Activated CD4-positive, alpha-beta memory T cell treated with anti-CD3 and anti-CD28 coated beads for 36 hours (primary cell): ENCODE measurements at regions not wholly inside any gene's neighbourhood (a gene's known extent, or its start where the extent isn't known, plus 50 kb on each side); places are given as distances from the start of the nearest gene placed in this dataset.

Experiments
- CTCF ChIA-PET: fragments of 350-600 bp; sonication (Branson Sonifier 250); formaldehyde crosslinking; loops from one replicate; lab custom pipeline; 2021; ENCODE audit warnings: antibody characterized with exemption, inconsistent platforms; lab: Charles Lee
- POLR2A ChIA-PET: fragments of 350-600 bp; sonication (Branson Sonifier 250); formaldehyde crosslinking; loops from one replicate; lab custom pipeline; 2021; ENCODE audit warnings: antibody characterized with exemption; lab: Charles Lee
- DNase-seq: peaks from one replicate; pipeline ENCODE4 v3.0.0-alpha.2; 2020
- H3K27ac Mint-ChIP-seq: one replicate; pipeline ENCODE4 v1.8.0; 2021; ENCODE audit warnings: mixed read lengths
- H3K27me3 Mint-ChIP-seq: one replicate; pipeline ENCODE4 v1.8.0; 2021; ENCODE audit warnings: mixed read lengths
- H3K36me3 Mint-ChIP-seq: one replicate; pipeline ENCODE4 v1.8.0; 2021; ENCODE audit warnings: mixed read lengths
- H3K4me1 Mint-ChIP-seq: one replicate; pipeline ENCODE4 v1.8.0; 2021; ENCODE audit warnings: low read depth, mixed read lengths
- H3K4me3 Mint-ChIP-seq: one replicate; pipeline ENCODE4 v1.8.0; 2021; ENCODE audit warnings: mild to moderate bottlenecking, mixed read lengths
- H3K9me3 Mint-ChIP-seq: one replicate; pipeline ENCODE4 v1.8.0; 2021; ENCODE audit warnings: mixed read lengths
- intact Hi-C: fragments of 100-400 bp; cut with micrococcal nuclease; formaldehyde crosslinking; loops from one replicate; pipeline ENCODE4 v1.15.1; 2023

- Mint-ChIP-seq H3K27me3 (no peaks in the 10 kb centered on the region), H3K36me3 (no peaks in the 10 kb centered on the region), H3K4me3 (no peak overlapping the region), H3K27ac (no peak overlapping the region), H3K4me1 (no peaks in the 10 kb centered on the region), H3K9me3 (no peaks in the 10 kb centered on the region)
- POLR2A ChIA-PET: no interaction called here
- intact Hi-C loops: no loop called here
- CTCF ChIA-PET: no interaction called here
- DNase-seq: no peak
Measured at GRCh38 chr5:97914483-97914882, 731.4 kb upstream of the RIOK2 start.

DNA sequence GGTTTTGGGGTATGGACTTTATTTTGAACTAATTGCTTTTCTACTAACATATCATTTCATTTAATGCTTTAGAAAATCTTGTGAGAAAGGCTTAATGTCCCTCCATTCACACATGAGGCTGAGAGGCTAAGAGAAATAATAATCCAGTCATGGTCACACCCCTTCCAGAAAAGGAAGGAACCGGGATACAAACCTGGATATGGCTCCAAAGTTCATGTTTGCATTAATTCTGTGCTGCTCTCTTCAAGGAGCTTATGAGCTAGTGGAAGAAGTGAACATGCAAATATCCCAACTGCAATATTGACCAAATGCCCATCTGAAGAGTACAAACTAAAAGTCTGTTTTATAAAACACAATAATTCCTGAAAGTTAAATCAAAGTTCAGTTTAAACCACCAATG, 732.1 kb upstream of the RIOK2 start:
- Mint-ChIP-seq H3K9me3 (no peaks in the 10 kb centered on the region), H3K27ac (no peak overlapping the region), H3K36me3 (no peaks in the 10 kb centered on the region), H3K4me1 (no peaks in the 10 kb centered on the region), H3K4me3 (no peak overlapping the region), H3K27me3 (no peaks in the 10 kb centered on the region)
- ChIA-PET POLR2A (no interaction called here), CTCF (no interaction called here)
- intact Hi-C loops: no loop called here
- DNase-seq: no peak

DNA sequence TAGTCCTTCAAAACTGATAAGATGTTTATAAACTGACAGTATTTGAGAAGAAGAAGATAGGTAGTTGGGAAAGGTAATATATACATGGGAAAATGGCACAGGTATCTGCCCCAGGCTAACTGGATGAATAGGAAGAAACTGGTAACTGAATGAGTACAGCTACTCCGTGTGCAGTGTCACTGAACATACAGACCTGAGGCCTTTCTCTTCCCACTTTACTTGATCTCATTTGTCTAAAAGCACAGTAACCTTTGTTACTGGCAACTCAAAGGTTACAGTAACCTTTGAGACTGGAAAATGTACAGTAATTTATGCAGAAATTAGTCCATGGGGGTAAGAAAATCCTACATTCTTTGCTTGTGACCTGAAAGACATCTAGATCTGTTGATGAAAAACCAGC, 735.0 kb upstream of the RIOK2 start:
- Mint-ChIP-seq H3K27ac (no peak overlapping the region), H3K9me3 (no peaks in the 10 kb centered on the region), H3K36me3 (no peaks in the 10 kb centered on the region), H3K4me3 (no peak overlapping the region), H3K27me3 (no peaks in the 10 kb centered on the region), H3K4me1 (no peaks in the 10 kb centered on the region)
- ChIA-PET CTCF (no interaction called here), POLR2A (no interaction called here)
- intact Hi-C loops: no loop called here
- no peak for DNase-seq

DNA sequence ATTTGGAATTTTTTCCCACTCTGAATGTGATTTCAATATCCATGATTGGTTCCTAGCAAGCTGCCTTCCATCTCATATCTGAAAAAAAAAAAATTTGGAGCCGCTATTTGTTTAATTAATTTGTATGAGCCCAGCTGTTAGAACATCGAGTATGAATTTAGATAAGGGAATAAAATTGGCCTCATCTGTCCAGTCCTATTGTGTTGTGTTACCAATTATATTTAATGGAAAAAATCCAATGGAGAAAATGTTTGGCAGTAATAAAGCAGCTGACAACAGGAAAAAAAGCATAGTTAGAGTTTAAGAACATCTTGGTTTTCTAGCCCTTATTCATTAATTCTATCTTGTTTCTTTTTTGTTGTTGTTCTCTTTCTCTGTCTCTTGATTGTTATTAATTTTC, 735.6 kb upstream of the RIOK2 start:
- no peaks in the 10 kb centered on the region for H3K4me1 Mint-ChIP-seq
- DNase-seq: no peak
- no peak overlapping the region for H3K27ac Mint-ChIP-seq
- intact Hi-C loops: no loop called here
- no peaks in the 10 kb centered on the region for H3K27me3 Mint-ChIP-seq
- ChIA-PET CTCF (no interaction called here), POLR2A (no interaction called here)
- no peaks in the 10 kb centered on the region for H3K9me3 Mint-ChIP-seq
- no peak overlapping the region for H3K4me3 Mint-ChIP-seq
- no peaks in the 10 kb centered on the region for H3K36me3 Mint-ChIP-seq

- Mint-ChIP-seq H3K4me3 (no peak overlapping the region), H3K27me3 (no peaks in the 10 kb centered on the region), H3K27ac (no peak overlapping the region), H3K36me3 (no peaks in the 10 kb centered on the region), H3K9me3 (no peaks in the 10 kb centered on the region), H3K4me1 (no peaks in the 10 kb centered on the region)
- intact Hi-C loops: no loop called here
- POLR2A ChIA-PET: no interaction called here
- no peak for DNase-seq
- CTCF ChIA-PET: no interaction called here
Measured at GRCh38 chr5:97919719-97920118, 736.7 kb upstream of the RIOK2 start.

GRCh38 chr5:97922776-97923175, 739.7 kb upstream of the RIOK2 start:
- H3K4me3 Mint-ChIP-seq: no peak overlapping the region
- DNase-seq: no peak
- CTCF ChIA-PET: no interaction called here
- intact Hi-C loops: no loop called here
- H3K36me3 Mint-ChIP-seq: no peaks in the 10 kb centered on the region
- H3K9me3 Mint-ChIP-seq: no peaks in the 10 kb centered on the region
- no peak overlapping the region for H3K27ac Mint-ChIP-seq
- H3K27me3 Mint-ChIP-seq: no peaks in the 10 kb centered on the region
- POLR2A ChIA-PET: no interaction called here
- no peaks in the 10 kb centered on the region for H3K4me1 Mint-ChIP-seq

DNA sequence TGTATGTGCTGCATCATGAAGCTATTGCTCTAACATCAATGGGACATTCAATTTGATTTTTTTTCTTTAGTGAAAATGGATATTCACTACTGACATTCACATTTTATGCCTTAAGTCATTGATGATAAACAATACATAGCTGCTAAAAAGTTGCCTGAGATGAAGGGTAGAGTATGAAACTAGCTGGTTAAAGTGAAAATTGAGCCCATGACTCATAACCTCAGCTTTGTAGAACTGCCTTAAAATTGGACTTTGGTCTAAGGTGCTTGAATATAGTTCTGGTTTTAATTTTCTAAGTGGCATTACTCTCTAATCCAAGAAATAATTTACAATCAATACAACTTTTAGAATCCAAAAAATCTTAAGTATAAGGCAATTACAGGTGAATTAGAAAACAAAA, 740.4 kb upstream of the RIOK2 start:
- no peaks in the 10 kb centered on the region for H3K4me1 Mint-ChIP-seq
- CTCF ChIA-PET: no interaction called here
- no peak overlapping the region for H3K4me3 Mint-ChIP-seq
- DNase-seq: no peak
- H3K27me3 Mint-ChIP-seq: no peaks in the 10 kb centered on the region
- intact Hi-C loops: no loop called here
- H3K36me3 Mint-ChIP-seq: no peaks in the 10 kb centered on the region
- H3K27ac Mint-ChIP-seq: no peak overlapping the region
- POLR2A ChIA-PET: no interaction called here
- no peaks in the 10 kb centered on the region for H3K9me3 Mint-ChIP-seq

- intact Hi-C loops: no loop called here
- no peaks in the 10 kb centered on the region for H3K27me3 Mint-ChIP-seq
- no peaks in the 10 kb centered on the region for H3K9me3 Mint-ChIP-seq
- POLR2A ChIA-PET: no interaction called here
- H3K36me3 Mint-ChIP-seq: no peaks in the 10 kb centered on the region
- H3K4me3 Mint-ChIP-seq: no peak overlapping the region
- no peaks in the 10 kb centered on the region for H3K4me1 Mint-ChIP-seq
- H3K27ac Mint-ChIP-seq: no peak overlapping the region
- CTCF ChIA-PET: no interaction called here
- DNase-seq: no peak
Measured at GRCh38 chr5:97923997-97924396, 741.0 kb upstream of the RIOK2 start.

- Mint-ChIP-seq H3K27me3 (no peaks in the 10 kb centered on the region), H3K4me1 (no peaks in the 10 kb centered on the region), H3K9me3 (no peaks in the 10 kb centered on the region), H3K36me3 (no peaks in the 10 kb centered on the region), H3K4me3 (no peak overlapping the region), H3K27ac (no peak overlapping the region)
- POLR2A ChIA-PET: no interaction called here
- CTCF ChIA-PET: no interaction called here
- intact Hi-C loops: no loop called here
- no peak for DNase-seq
Measured at GRCh38 chr5:97929383-97929782, 746.3 kb upstream of the RIOK2 start.

DNA sequence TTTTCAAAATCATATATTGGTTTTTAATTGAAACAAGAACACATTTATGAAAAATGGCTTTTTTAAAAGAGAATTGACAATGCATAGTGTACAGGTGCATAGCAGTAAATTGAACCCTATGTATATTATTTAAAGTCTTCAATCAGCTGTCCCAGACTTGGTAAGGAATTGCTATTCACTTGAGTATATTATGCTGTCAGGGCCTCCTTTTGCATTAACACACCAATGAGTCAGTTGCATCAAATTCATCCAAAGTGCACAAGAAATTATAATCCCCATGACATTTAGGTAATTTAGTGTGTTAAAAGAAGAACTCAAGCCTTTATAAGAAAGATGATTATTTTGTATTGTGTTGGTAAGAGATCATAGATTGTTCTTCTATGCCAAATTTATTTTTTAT, 748.8 kb upstream of the RIOK2 start:
- Mint-ChIP-seq H3K4me3 (no peak overlapping the region), H3K9me3 (no peaks in the 10 kb centered on the region), H3K27me3 (no peaks in the 10 kb centered on the region), H3K4me1 (no peaks in the 10 kb centered on the region), H3K27ac (no peak overlapping the region), H3K36me3 (no peaks in the 10 kb centered on the region)
- ChIA-PET CTCF (no interaction called here), POLR2A (no interaction called here)
- intact Hi-C loops: no loop called here
- DNase-seq: no peak

GRCh38 chr5:97936231-97936630, 753.2 kb upstream of the RIOK2 start:
- ChIA-PET CTCF (no interaction called here), POLR2A (no interaction called here)
- intact Hi-C loops: no loop called here
- H3K4me1 Mint-ChIP-seq: no peaks in the 10 kb centered on the region
- DNase-seq: no peak
- H3K36me3 Mint-ChIP-seq: no peaks in the 10 kb centered on the region
- H3K27ac Mint-ChIP-seq: no peak overlapping the region
- no peak overlapping the region for H3K4me3 Mint-ChIP-seq
- no peaks in the 10 kb centered on the region for H3K9me3 Mint-ChIP-seq
- H3K27me3 Mint-ChIP-seq: no peaks in the 10 kb centered on the region

- intact Hi-C loops: no loop called here
- no peak for DNase-seq
- H3K27ac Mint-ChIP-seq: no peak overlapping the region
- no peaks in the 10 kb centered on the region for H3K4me1 Mint-ChIP-seq
- H3K4me3 Mint-ChIP-seq: no peak overlapping the region
- POLR2A ChIA-PET: no interaction called here
- CTCF ChIA-PET: no interaction called here
- H3K9me3 Mint-ChIP-seq: no peaks in the 10 kb centered on the region
- no peaks in the 10 kb centered on the region for H3K27me3 Mint-ChIP-seq
- no peaks in the 10 kb centered on the region for H3K36me3 Mint-ChIP-seq
Measured at GRCh38 chr5:97937846-97938245, 754.8 kb upstream of the RIOK2 start.

DNA sequence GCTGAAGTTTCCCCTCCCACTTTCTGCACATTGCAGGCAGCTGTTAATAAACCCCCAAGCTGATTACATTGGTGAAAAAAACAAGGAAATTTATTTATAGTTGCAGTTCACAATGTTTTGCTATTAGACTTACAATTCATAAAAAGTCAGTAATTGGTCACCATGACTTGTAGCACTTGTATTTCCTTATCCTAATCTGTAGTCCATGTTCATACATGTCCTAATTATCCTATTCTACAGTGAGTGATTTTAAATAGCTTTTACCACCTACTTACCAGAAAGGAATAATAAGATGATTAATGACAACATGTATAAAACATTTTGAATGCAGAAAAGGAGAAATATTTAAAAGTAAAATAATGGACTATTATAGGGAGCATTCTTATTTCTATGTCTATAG, 760.0 kb upstream of the RIOK2 start:
- H3K27ac Mint-ChIP-seq: no peak overlapping the region
- H3K27me3 Mint-ChIP-seq: no peaks in the 10 kb centered on the region
- intact Hi-C loops: no loop called here
- H3K36me3 Mint-ChIP-seq: no peaks in the 10 kb centered on the region
- no peaks in the 10 kb centered on the region for H3K9me3 Mint-ChIP-seq
- POLR2A ChIA-PET: no interaction called here
- no peak overlapping the region for H3K4me3 Mint-ChIP-seq
- DNase-seq: no peak
- CTCF ChIA-PET: no interaction called here
- H3K4me1 Mint-ChIP-seq: no peaks in the 10 kb centered on the region

GRCh38 chr5:97951139-97951538, 768.1 kb upstream of the RIOK2 start:
- ChIA-PET POLR2A (no interaction called here), CTCF (interaction anchor here (1.1 kb wide), 1 partner anchor 10 kb away, joined by 3 read pairs; no protein-coding TSS in a partner anchor)
- Mint-ChIP-seq H3K4me3 (no peak overlapping the region), H3K9me3 (peaks cover 7% of the 10 kb centered on the region), H3K27me3 (no peaks in the 10 kb centered on the region), H3K4me1 (no peaks in the 10 kb centered on the region), H3K27ac (no peak overlapping the region), H3K36me3 (no peaks in the 10 kb centered on the region)
- DNase-seq: no peak
- intact Hi-C loops: no loop called here
